HepG2 (cell line): ENCODE measurements at regions not wholly inside any gene's neighbourhood (a gene's known extent, or its start where the extent isn't known, plus 50 kb on each side); places are given as distances from the start of the nearest gene placed in this dataset.
"Not testable (repeated sequence)": the region's sequence is repeated elsewhere in the genome, so short reads cannot be mapped to it uniquely, and the experiment has no call there.

Experiments used
- ATAC-seq: fragments of 200-7000 bp; cut with Tn5 transposase; 3 replicates; pipeline ENCODE4 v1.9.1; 2020; ENCODE audit warnings: mild to moderate bottlenecking, moderate library complexity
- BruUV-seq: library from RNA; stranded (reverse); fragments of 400-500 nt; replicated peaks from 2 replicates; lab custom pipeline; 2021; lab: Mats Ljungman, UMichigan
- CTCF ChIA-PET: fragments of 300-600 bp; formaldehyde crosslinking; extraction: SDS; loops from one replicate; lab custom pipeline; 2021; ENCODE audit warnings: low total read pairs, inconsistent platforms, low intra/inter-chr PET ratio; lab: Yijun Ruan, JAX
- POLR2A ChIA-PET: fragments of 350-600 bp; sonication (Branson Sonifier 250); formaldehyde crosslinking; loops from one replicate; lab custom pipeline; 2020; ENCODE audit warnings: antibody characterized with exemption, inconsistent platforms; lab: Yijun Ruan, JAX
- DNase-seq: peaks from one replicate; pipeline ENCODE4 v3.0.0-alpha.2; 2015; ENCODE audit warnings: low spot score
- FAIRE-seq: peaks from 3 replicates; lab custom pipeline; 2011; peaks lifted over from hg19 to GRCh38; lab: Jason Lieb, UNC
- H2AFZ ChIP-seq: one replicate; pipeline ENCODE4 v1.6.1; 2011; ENCODE audit warnings: low read length, inconsistent platforms
- H3K27ac ChIP-seq: fragments of 300-600 bp; 3 replicates; pipeline ENCODE4 v1.8.0; 2011; ENCODE audit warnings: mixed run types, mild to moderate bottlenecking, mixed read lengths, low read length, inconsistent platforms; ENCODE audit not compliant: insufficient read depth; ENCODE audit errors: extremely low read length
- H3K27me3 ChIP-seq, 2 experiments: fragments of 200-600 bp in 1 of 2; 2 replicates in 1 of 2; 3 replicates in 1 of 2; pipeline versions ENCODE4 v1.6.0 to v1.8.0; 2011; ENCODE audit warnings: low read length in 2 of 2, mild to moderate bottlenecking in 2 of 2, moderate library complexity in 2 of 2, inconsistent platforms in 1 of 2; ENCODE audit not compliant: insufficient read depth in 2 of 2, control insufficient read depth in 1 of 2
- H3K36me3 ChIP-seq, 2 experiments: fragments of 200-600 bp in 1 of 2; replicated peaks in 1 of 2; 2 replicates in 1 of 2; 3 replicates in 1 of 2; pipeline versions ENCODE4 v1.5.1 to v1.8.0; 2011; ENCODE audit warnings: low read length in 2 of 2, inconsistent platforms in 1 of 2; ENCODE audit not compliant: insufficient read depth in 2 of 2, control insufficient read depth in 1 of 2
- H3K4me1 ChIP-seq: 2 replicates; pipeline ENCODE4 v1.5.1; 2012; ENCODE audit warnings: low read length, inconsistent platforms; ENCODE audit not compliant: insufficient read depth
- H3K4me2 ChIP-seq: 2 replicates; pipeline ENCODE4 v1.6.0; 2011; ENCODE audit warnings: low read depth, low read length, inconsistent platforms
- H3K4me3 ChIP-seq, 3 experiments: fragments of 200-600 bp in 1 of 3; sonication (generic), shearing (Covaris generic) in 1 of 3; replicated peaks in 1 of 3; 2 replicates each; pipeline ENCODE4 v1.5.1; 2011 to 2016; ENCODE audit warnings: low read length in 3 of 3, inconsistent platforms in 2 of 3, low read depth in 2 of 3, mild to moderate bottlenecking in 2 of 3, control low read depth in 1 of 3, mixed read lengths in 1 of 3; ENCODE audit not compliant: insufficient read depth in 1 of 3
- H3K79me2 ChIP-seq: one replicate; pipeline ENCODE4 v1.6.1; 2011; ENCODE audit warnings: low read length, inconsistent platforms; ENCODE audit not compliant: insufficient read depth
- H3K9ac ChIP-seq: 2 replicates; pipeline ENCODE4 v1.6.0; 2011; ENCODE audit warnings: mild to moderate bottlenecking, low read depth, low read length, inconsistent platforms; ENCODE audit not compliant: insufficient read depth
- H3K9me3 ChIP-seq: 2 replicates; pipeline ENCODE4 v1.5.1; 2012; ENCODE audit warnings: mild to moderate bottlenecking, low read length
- H4K20me1 ChIP-seq: 2 replicates; pipeline ENCODE4 v1.6.0; 2011; ENCODE audit warnings: inconsistent platforms, mild to moderate bottlenecking, low read length, moderate library complexity; ENCODE audit not compliant: insufficient read depth
- HNF1B ChIP-seq: sonication (generic); formaldehyde crosslinking; IDR thresholded peaks from 2 replicates; pipeline ENCODE4 v1.5.1; 2020; ENCODE audit warnings: mild to moderate bottlenecking, moderate library complexity, missing genetic modification reagents
- PCBP1 ChIP-seq: fragments of 200-400 bp; formaldehyde crosslinking; IDR thresholded peaks from 2 replicates; pipeline ENCODE4 v1.6.1; 2017; ENCODE audit warnings: mild to moderate bottlenecking, low read depth, low read length, borderline replicate concordance
- PRDM10 ChIP-seq: sonication (generic); formaldehyde crosslinking; IDR thresholded peaks from 2 replicates; pipeline ENCODE4 v1.4.0; 2020; ENCODE audit warnings: low read depth, missing genetic modification reagents
- ZNF878 ChIP-seq: sonication (generic); formaldehyde crosslinking; IDR thresholded peaks from 2 replicates; pipeline ENCODE4 v1.8.1; 2023; ENCODE audit warnings: mild to moderate bottlenecking, missing genetic modification reagents, moderate library complexity
- ZNF883 ChIP-seq: sonication (generic); formaldehyde crosslinking; IDR thresholded peaks from 2 replicates; pipeline ENCODE4 v1.5.1; 2020; ENCODE audit warnings: mild to moderate bottlenecking, missing genetic modification reagents; ENCODE audit errors: not compliant biosample characterization
- WGBS: methylation state at CpG from one replicate; pipeline ENCODE4 v1.1.6; 2017; ENCODE audit warnings: low lambda C conversion rate; 5-methylcytosine and 5-hydroxymethylcytosine counted together
- in situ Hi-C: cut with HindIII; loops from 2 replicates; pipeline ENCODE4 v1.10.0; 2017; ENCODE audit warnings: low pct_unique_long_range_greater_than_20kb; ENCODE audit not compliant: extremely low pct_ligation_motif_present
- intact Hi-C: fragments of 100-400 bp; cut with micrococcal nuclease; formaldehyde crosslinking; loops from one replicate; pipeline ENCODE4 v1.10.0; 2022; ENCODE audit not compliant: unreplicated experiment

- BruUV-seq, H3K9me3 ChIP-seq, intact Hi-C loops, H3K79me2 ChIP-seq, H2AFZ ChIP-seq, ATAC-seq, FAIRE-seq, H3K4me1 ChIP-seq, H3K36me3 ChIP-seq, DNase-seq, in situ Hi-C loops, H3K4me2 ChIP-seq, H3K4me3 ChIP-seq, CTCF ChIA-PET, H3K27ac ChIP-seq, H4K20me1 ChIP-seq, H3K9ac ChIP-seq, POLR2A ChIA-PET: not testable (repeated sequence)
- H3K27me3 ChIP-seq, result peaks cover 0 to 11% of the 10 kb centered on the region in 2 experiments; a peak in 1 of 5 replicates
- WGBS, result 44% methylated on average over 8 of the region's 8 CpGs
These were observed 88.2 kb upstream of the MAP3K7 start for GRCh38 chr6:90675107-90675506.

- H3K27me3 ChIP-seq, result peaks cover 0 to 11% of the 10 kb centered on the region in 2 experiments; a peak in 1 of 5 replicates
- H2AFZ ChIP-seq, H3K36me3 ChIP-seq, FAIRE-seq, BruUV-seq, ATAC-seq, DNase-seq, H3K4me2 ChIP-seq, H3K4me1 ChIP-seq, CTCF ChIA-PET, H3K4me3 ChIP-seq, intact Hi-C loops, H4K20me1 ChIP-seq, H3K79me2 ChIP-seq, in situ Hi-C loops, H3K9me3 ChIP-seq, H3K9ac ChIP-seq, H3K27ac ChIP-seq, POLR2A ChIA-PET: not testable (repeated sequence)
- 22% methylated on average over 9 of the region's 9 CpGs for WGBS
These were observed 87.2 kb upstream of the MAP3K7 start for GRCh38 chr6:90674077-90674476.

GRCh38 chr6:90669846-90670245 lies 83.0 kb upstream of the MAP3K7 start:
- Histone ChIP-seq H3K27me3 (no peaks in the 10 kb centered on the region; a peak in 1 of 5 replicates), H3K4me2 (no peak overlapping the region), H3K79me2 (no peaks in the 10 kb centered on the region), H3K9ac (no peak overlapping the region), H4K20me1 (no peaks in the 10 kb centered on the region), H3K27ac (no peak overlapping the region), H3K36me3 (no peaks in the 10 kb centered on the region), H3K4me1 (no peaks in the 10 kb centered on the region), H2AFZ (no peak overlapping the region), H3K4me3 (no peak overlapping the region), H3K9me3 (no peaks in the 10 kb centered on the region)
- BruUV-seq, result no TSS peak
- ATAC-seq, result no peak
- in situ Hi-C loops, result no loop called here
- no peak for FAIRE-seq
- intact Hi-C loops, result no loop called here
- no peak for DNase-seq
- ChIA-PET POLR2A (no interaction called here), CTCF (no interaction called here)
- 4% methylated on average over 1 of the region's 1 CpG for WGBS
- TF ChIP-seq ZNF878 (CRISPR knock-in tag) (no peak), PRDM10 (CRISPR knock-in tag) (no peak), ZNF883 (no peak), HNF1B (CRISPR knock-in tag) (no peak), PCBP1 (no peak)
